Astrocyte (in vitro differentiated cells and primary cell): ENCODE measurements at regions not wholly inside any gene's neighbourhood (a gene's known extent, or its start where the extent isn't known, plus 50 kb on each side); places are given as distances from the start of the nearest gene placed in this dataset.

Experiments
- CTCF ChIP-seq: IDR thresholded peaks from 2 replicates; pipeline ENCODE4 v1.5.1; 2011; ENCODE audit warnings: low read depth, mild to moderate bottlenecking, inconsistent platforms, low read length, moderate library complexity; ENCODE audit not compliant: insufficient read depth
- EZH2 ChIP-seq: IDR thresholded peaks from 2 replicates; pipeline ENCODE4 v1.6.1; 2012; ENCODE audit warnings: mild to moderate bottlenecking, low read length, inconsistent platforms; ENCODE audit not compliant: insufficient read depth

- no peak for TF ChIP-seq EZH2
- no peak for TF ChIP-seq CTCF
Observed at GRCh38 chr2:18645315-18645714, 55.9 kb upstream of the NT5C1B start.
